ENCODE measurements at regions not wholly inside any gene's neighbourhood (a gene's known extent, or its start where the extent isn't known, plus 50 kb on each side); places are given as distances from the start of the nearest gene placed in this dataset.
"Not testable (repeated sequence)": the region's sequence is repeated elsewhere in the genome, so short reads cannot be mapped to it uniquely, and the experiment has no call there.

DNA sequence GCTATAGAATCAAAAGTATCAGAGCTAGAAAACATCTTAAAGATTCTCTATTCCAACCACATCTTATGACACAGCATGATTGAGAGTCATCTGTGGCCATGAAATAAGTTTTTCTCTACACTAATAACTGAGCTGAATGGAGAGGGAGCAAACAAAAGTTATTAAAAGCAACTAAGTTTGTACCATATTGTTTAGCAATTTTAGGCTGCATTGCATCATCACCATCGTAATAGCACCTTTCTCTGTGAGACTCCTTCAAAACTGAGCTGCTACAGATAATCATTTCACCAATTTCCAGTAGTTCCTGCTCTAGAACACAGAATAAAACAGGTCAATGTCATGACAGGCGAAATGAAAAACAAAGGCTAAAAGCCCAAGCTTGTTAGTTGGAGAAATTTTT is 1183.9 kb downstream of the DIAPH3 start:
- no peak for DNase-seq (ENCODE audit: low read depth, low spot score)

GRCh38 chr13:58985845-58986244 is 1177.9 kb downstream of the DIAPH3 start:
- DNase-seq (ENCODE audit: low read depth, low spot score) = no peak

DNA sequence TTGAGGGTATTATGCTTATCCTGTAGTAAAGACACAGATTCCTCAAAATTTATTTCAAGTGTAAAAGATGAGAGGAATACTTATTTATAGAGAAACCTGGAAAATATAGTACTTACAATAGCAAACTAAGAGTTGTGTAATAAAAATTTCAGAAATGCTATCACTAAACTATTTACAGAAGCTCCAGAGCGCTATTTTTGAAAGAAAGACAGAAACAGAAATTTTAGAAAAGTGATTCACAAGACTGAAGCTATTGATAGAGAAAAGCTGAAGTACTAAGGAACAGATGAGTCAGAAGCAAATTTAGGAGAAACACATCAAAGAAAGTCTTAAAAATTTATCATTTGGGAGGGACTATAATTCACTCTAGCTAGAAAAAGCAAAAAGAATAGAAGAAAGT is 1174.2 kb downstream of the DIAPH3 start:
- no peak for DNase-seq (ENCODE audit: low read depth, low spot score)

GRCh38 chr13:58991826-58992477 is 1171.8 kb downstream of the DIAPH3 start:
- DNase-seq (ENCODE audit: low read depth, low spot score) = no peak

GRCh38 chr13:58992478-58993042 is 1171.2 kb downstream of the DIAPH3 start:
- no peak for DNase-seq (ENCODE audit: low read depth, low spot score)

- no peak for DNase-seq (ENCODE audit: low read depth, low spot score)
Measured at GRCh38 chr13:58994077-58994476, 1169.7 kb downstream of the DIAPH3 start.

DNA sequence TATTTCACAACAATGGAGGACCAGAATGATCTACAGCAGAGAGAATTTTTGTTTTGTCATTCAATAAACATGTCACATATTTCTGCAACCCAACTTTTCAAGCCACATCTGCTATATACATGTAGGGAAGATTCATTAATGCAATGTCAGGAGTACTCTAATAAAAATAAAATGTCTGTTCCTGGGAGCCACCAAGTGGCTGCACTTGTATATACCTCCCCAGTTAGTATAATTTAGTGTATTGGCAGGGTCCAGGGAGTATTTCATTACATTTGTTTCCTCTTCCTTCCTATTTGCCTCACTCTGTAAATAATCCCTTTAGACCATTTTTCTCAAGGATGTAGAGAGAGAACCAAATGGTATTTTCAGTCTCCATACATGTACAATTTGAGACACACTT is 1169.0 kb downstream of the DIAPH3 start:
- DNase-seq (ENCODE audit: low read depth, low spot score) = no peak

GRCh38 chr13:58998716-58999115 is 1165.0 kb downstream of the DIAPH3 start:
- DNase-seq (ENCODE audit: low read depth, low spot score) = no peak

- no peak for DNase-seq (ENCODE audit: low read depth, low spot score)
Measured at GRCh38 chr13:58999851-59000250, 1163.9 kb downstream of the DIAPH3 start.

- no peak for DNase-seq (ENCODE audit: low read depth, low spot score)
Measured at GRCh38 chr13:59000770-59001169, 1163.0 kb downstream of the DIAPH3 start.

- peak; percentile 3 for DNase-seq (ENCODE audit: low read depth, low spot score)
Measured at GRCh38 chr13:59012731-59013130, 1151.0 kb downstream of the DIAPH3 start.

DNA sequence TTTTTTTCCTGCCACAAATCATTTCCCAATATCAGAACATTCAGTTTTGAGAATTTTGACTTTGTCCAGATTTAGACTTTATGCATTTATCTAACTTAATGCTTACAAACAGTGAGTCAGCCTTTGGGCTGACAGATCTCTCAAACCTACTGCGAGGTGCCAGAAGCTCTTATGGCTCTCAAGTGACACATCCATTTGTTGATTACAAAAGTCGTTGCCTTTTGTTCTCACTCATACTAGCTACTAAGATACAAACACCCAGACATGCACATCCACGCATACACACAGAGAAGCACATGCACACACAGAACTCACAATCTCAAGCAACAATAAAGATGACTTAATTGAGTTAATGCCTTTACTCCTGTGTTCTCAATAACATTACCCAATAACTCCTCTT is 1147.5 kb downstream of the DIAPH3 start:
- no peak for DNase-seq (ENCODE audit: low read depth, low spot score)

DNA sequence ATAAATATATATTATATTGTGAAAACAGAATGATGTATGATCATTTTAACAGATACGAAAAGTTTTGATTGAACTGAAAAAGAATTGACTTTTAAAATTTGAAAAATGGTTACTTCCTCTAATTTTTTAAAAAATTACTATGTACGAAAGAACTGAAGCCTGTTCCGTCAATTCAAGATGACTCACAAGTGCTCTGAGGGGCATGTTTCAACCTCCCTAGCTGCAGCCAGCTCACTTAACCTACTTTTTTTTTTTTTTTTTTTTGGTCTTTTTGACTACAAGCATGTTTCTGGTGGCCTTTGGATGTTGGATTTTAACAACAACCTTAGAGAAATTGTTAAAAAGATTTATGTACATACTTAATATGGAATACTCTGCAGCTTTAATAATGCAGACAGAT is 1139.3 kb downstream of the DIAPH3 start:
- no peak for DNase-seq (ENCODE audit: low read depth, low spot score)

DNA sequence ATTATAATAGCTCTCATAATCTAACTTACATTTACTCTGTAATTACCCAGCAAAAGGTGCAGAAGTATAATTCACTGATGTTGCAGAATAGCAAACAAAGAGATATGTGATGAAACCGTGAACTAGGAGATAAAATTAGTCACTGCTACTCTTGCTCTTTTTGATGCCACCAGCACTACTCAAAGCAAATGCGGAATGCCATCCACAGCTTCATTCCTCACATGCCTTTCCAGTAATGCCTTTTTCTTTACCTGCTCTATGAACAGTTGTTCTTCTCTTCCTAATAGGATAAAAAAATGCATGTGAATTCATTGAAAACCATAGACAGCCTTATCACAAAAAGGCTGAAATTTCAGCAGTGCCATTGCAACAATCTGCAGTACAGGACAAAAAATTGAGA is 1129.5 kb downstream of the DIAPH3 start:
- DNase-seq (ENCODE audit: low read depth, low spot score) = no peak

DNA sequence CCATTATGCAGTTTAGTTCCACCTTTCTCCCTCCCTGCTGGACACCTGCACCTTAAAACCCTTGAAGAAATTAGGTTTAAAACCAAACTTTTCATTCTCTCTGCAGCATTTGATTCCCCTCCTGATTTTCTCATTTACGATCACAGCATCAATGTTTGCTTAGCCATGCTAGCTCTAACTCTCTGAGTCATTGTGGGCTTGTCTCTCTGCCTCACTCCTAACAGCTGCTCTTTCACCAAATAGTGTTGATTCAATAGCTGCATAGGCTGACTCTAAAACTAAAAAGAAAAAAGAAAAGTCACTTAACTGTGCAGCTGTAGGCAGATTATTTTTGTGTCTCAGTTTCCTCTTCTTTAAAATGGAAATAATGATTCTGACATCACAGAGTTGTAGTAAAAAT is 1124.9 kb downstream of the DIAPH3 start:
- no peak for DNase-seq (ENCODE audit: low read depth, low spot score)

- DNase-seq (ENCODE audit: low read depth, low spot score) = no peak
Measured at GRCh38 chr13:59043016-59043415, 1120.7 kb downstream of the DIAPH3 start.

DNA sequence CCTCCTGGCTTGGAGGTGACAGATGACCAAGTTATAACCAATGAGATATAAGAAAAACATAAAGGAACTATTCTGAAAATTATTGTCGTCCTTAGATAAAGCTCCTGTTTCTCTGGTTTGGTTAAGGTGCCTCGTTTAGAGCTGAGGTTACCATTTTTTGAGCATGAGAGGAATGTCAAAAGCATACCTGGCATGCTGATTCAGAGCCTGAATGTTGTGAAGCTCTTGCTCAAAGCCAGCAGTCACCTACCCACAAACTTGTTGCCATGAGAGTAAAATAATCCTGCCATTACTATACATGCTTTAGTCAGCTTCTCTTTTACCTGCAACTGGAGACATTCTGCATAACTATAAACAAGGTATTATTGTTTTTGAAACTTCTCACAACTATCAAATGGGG is 1116.2 kb downstream of the DIAPH3 start:
- no peak for DNase-seq (ENCODE audit: low read depth, low spot score)

GRCh38 chr13:59061621-59062020 is 1102.1 kb downstream of the DIAPH3 start:
- DNase-seq (ENCODE audit: low read depth, low spot score) = no peak

- no peak for DNase-seq (ENCODE audit: low read depth, low spot score)
Measured at GRCh38 chr13:59064042-59064441, 1099.7 kb downstream of the DIAPH3 start.

DNA sequence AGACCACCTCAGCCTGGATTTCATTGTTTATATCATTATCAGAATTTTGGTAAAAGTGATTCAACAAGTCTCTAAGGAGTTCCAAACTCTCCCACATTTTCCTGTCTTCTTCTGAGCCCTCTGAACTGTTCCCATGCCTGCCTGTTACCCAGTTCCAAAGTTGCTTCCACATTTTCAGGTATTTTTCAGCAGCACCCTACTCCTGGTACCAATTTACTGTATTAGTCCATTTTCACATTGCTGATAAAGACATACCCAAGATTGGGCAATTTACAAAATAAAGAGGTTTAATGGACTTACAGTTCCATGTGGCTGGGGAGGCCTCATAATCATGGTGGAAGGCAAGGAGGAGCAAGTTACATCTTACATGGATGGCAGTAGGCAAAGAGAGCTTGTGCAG is 1087.3 kb downstream of the DIAPH3 start:
- DNase-seq (ENCODE audit: low read depth, low spot score) = not testable (repeated sequence)

- DNase-seq (ENCODE audit: low read depth, low spot score) = no peak
Measured at GRCh38 chr13:59086147-59086546, 1077.6 kb downstream of the DIAPH3 start.

DNA sequence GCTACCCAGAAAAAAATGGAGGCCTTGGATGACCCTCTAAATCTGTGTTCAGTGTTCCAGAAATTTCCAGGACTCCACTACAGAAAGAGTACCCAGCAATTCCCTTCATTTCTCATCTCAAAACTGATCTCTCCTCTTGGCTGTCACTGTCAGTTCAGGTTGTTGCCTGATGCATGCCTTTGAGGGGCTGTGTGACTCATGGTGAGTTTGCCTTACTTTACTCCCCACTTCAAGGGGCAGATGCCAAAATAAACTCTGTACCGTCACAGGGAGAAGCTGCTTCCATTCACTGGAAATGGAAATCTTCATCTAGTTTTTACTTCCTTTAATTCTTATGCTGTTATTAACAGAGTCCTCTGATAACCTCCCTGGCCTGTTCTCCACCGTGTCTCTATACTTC is 1075.0 kb downstream of the DIAPH3 start:
- no peak for DNase-seq (ENCODE audit: low read depth, low spot score)

- DNase-seq (ENCODE audit: low read depth, low spot score) = no peak
Measured at GRCh38 chr13:59094181-59094580, 1069.5 kb downstream of the DIAPH3 start.

All from iPS DF 19.7 (cell line).